DMS53 (cell line): ENCODE measurements at regions not wholly inside any gene's neighbourhood (a gene's known extent, or its start where the extent isn't known, plus 50 kb on each side); places are given as distances from the start of the nearest gene placed in this dataset.

Experiments
- DNase-seq: peaks from one replicate; lab custom pipeline; 2025; lab: John Stamatoyannopoulos, UW

GRCh38 chr13:80033951-80034350 lies 307.0 kb downstream of the SPRY2 start:
- DNase-seq: no peak

DNA sequence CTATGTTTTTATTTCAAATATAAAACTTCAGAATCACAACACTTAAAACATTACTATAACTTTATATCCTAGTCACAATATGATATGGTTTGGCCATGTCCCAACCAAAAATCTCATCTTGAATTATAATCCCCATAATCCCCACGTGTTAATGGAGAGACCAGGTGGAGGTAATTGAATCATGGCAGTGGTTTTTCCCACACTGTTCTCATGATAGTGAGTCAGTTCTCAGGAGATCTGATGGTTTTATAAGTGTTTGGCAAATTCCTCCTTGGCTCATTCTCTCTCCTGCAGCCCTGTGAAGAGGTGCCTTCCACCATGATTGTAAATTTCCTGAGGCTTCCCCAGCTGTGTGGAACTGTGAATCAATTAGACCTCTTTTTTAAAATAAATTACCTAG lies 307.6 kb downstream of the SPRY2 start:
- DNase-seq: no peak

- peak; percentile 46 for DNase-seq
These were observed 310.4 kb downstream of the SPRY2 start for GRCh38 chr13:80030491-80030890.

DNA sequence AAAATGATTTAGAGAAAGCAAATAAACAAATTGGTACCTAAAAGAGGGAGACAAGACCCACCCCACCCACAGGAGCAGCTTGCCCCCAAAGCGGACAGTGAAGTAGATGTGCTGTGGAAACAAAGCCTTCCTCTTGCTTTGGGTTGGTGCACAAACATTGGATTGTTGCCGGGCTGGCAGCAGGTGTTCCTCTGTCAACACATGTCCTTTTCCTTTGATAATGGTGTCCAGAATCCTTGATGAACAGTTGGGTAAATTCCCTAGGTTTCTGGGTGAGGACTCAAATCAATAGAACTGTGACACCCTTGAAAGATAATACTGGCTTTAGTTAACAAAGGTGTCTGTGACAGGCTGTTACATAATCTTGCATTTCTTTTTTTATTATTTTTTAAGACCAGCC lies 311.8 kb downstream of the SPRY2 start:
- peak; percentile 78 for DNase-seq

GRCh38 chr13:80022146-80022545 lies 318.8 kb downstream of the SPRY2 start:
- no peak for DNase-seq

DNA sequence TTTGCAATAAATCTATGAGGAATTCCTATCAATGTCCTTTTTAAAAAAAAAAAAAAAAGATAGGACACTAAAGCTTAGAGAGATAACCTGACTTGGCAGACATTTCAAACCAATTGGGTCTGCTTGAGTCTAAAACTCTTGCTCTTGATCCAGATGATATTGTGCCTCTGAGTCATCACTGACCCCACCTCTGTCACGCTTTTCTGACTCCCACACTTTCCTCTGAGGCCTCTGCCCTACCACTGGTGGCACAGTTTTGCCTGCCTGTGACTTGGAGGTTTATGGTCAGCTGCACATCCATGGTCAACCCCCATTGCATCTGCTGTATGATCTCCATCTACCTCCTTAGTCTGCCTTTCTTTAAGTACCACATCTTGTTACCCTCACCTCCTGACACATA lies 328.7 kb downstream of the SPRY2 start:
- DNase-seq: no peak

DNA sequence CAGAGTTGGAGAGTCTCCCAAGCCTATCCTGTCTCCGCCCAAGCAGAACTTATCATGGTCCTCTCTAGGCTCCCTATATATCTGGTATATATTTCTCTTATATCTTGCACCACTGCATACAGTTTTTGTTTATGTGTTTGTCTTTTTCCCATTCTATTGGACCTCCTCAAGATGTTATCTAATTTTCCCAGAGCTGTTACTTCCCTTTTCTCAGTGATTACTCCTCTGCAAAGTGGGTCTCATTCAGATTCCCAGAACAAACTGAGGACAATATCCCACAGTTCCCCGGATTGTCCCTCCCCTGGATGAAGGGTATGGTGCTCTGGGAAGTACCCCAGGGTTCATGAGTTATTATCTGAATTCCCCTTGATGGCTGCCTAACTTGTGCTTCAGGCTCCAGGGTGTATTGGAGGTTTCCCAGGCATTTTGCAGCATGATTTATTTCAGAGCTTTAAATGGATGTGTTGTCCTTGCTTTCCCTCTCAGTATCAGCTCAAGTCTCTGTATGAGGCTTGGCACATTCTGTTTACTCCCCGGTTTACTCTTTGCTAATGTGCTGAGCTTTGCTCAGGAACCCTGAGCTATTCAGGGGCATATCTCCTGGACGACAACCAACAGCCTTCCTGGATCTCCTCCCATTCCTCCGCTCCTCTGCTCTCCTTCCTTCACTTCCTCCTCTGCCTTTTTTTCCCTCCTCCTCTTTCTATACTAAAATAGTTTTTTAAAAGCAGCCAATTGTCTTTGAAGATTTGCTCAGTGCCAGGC lies 329.3 kb downstream of the SPRY2 start:
- no peak for DNase-seq

DNA sequence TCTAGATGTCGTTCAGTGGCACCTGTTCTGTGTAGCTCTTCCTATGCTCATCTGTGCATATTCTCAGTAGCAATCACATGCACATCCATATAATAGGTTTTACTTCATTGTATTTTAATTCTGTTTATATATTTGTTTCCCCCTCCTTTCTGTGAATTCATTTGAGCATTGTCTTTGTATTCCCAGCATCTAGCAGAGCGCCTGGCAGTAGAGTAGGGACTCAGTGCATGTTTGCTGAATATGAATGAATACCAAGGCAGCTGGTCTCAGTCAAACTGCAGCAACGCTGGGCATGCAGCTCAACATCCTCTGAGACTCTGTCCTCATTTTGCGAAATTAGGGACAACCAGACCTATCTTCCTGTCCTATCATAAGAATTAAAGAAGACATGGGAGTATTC lies 330.1 kb downstream of the SPRY2 start:
- no peak for DNase-seq

GRCh38 chr13:80010286-80010831 lies 330.6 kb downstream of the SPRY2 start:
- DNase-seq: peak; percentile 27

- no peak for DNase-seq
These were observed 331.2 kb downstream of the SPRY2 start for GRCh38 chr13:80009760-80010159.

DNA sequence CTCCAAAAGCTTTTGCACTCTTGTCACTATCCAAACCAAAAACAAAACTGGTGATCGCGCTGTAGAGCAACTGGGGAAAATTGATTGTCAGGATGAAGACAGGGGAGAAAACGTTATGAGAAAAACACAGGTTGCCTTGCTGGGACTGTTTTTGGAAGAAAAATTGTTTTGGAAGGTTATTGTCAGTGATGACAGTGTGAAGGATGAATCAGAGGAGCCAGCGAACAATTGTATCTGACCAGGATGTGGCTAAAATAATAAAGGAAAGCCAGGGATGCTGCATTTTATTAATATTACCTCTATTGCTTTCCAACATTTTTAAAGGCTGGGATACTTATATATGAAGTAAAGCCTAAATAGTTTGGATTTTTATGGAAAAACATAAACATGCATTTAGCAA lies 334.0 kb downstream of the SPRY2 start:
- DNase-seq: no peak

DNA sequence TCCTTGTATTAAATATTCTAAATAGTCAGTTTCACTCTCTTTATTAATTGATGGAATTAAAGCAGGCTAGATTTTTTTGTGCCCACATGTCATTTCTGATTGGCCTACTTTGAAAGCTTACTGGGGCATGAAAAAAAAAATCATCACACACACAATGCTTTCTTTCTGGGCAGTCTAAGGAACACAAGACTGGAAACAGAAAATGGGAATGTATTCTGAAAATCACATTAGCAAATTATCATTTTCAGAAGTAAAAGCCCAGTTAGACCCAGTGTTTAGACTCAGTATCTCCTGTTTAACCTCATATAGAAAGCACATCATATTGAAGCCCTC lies 339.4 kb downstream of the SPRY2 start:
- no peak for DNase-seq

- no peak for DNase-seq
These were observed 340.0 kb downstream of the SPRY2 start for GRCh38 chr13:80000684-80001509.

GRCh38 chr13:79999601-80000000 lies 341.3 kb downstream of the SPRY2 start:
- no peak for DNase-seq

- no peak for DNase-seq
These were observed 342.5 kb downstream of the SPRY2 start for GRCh38 chr13:79998381-79998880.

- no peak for DNase-seq
These were observed 343.7 kb downstream of the SPRY2 start for GRCh38 chr13:79997244-79997643.

GRCh38 chr13:79995334-79995733 lies 345.6 kb downstream of the SPRY2 start:
- DNase-seq: no peak

GRCh38 chr13:79992111-79992510 lies 348.8 kb downstream of the SPRY2 start:
- no peak for DNase-seq

GRCh38 chr13:79990048-79990447 lies 350.9 kb downstream of the SPRY2 start:
- DNase-seq: no peak

DNA sequence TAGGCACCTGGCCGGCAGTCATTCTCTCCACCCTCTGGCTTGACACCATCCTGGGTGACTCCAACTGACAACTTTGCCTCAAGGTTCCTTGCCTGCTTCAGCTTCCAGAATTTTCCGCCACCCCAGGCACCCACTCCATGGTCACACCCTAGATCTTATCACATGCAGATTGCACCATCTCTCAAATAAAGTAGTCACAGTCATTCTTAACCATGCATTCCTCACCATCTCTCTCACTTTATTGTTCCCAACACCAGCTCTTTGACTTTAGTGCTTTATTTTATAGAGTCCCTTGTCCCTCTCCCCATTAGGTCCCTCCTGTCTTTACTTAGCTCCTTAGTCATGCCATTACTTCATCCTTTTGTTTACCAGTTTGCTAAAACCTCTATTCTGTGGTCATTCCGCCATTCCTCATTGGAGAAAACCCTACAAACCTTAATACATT lies 351.7 kb downstream of the SPRY2 start:
- no peak for DNase-seq

GRCh38 chr13:79988573-79988972 lies 352.4 kb downstream of the SPRY2 start:
- no peak for DNase-seq

DNA sequence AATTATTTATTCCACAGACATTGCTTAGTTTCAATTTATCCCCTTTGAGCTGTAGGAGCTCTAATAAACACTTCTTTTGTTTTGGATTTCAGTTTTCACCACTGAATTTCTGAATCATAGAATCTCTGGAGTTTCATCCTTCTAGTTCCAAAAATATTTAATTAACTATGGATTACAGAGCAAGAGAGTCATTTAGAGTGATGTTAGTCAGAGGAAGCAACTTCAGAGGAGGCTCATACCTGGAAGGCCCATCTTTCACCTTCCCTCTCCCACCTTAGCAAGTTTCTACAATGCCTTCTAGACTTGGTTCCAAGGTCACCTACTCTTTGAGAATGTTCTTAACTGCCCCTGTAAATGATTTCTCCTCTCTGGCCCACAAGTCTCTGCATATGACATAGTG lies 353.2 kb downstream of the SPRY2 start:
- DNase-seq: no peak

- no peak for DNase-seq
These were observed 353.6 kb downstream of the SPRY2 start for GRCh38 chr13:79987323-79987722.
